ENCODE measurements at regions not wholly inside any gene's neighbourhood (a gene's known extent, or its start where the extent isn't known, plus 50 kb on each side); places are given as distances from the start of the nearest gene placed in this dataset.

GRCh38 chr4:164359881-164360280, 394.1 kb upstream of the SMIM31 start:
- TF ChIP-seq, protein P1, sequence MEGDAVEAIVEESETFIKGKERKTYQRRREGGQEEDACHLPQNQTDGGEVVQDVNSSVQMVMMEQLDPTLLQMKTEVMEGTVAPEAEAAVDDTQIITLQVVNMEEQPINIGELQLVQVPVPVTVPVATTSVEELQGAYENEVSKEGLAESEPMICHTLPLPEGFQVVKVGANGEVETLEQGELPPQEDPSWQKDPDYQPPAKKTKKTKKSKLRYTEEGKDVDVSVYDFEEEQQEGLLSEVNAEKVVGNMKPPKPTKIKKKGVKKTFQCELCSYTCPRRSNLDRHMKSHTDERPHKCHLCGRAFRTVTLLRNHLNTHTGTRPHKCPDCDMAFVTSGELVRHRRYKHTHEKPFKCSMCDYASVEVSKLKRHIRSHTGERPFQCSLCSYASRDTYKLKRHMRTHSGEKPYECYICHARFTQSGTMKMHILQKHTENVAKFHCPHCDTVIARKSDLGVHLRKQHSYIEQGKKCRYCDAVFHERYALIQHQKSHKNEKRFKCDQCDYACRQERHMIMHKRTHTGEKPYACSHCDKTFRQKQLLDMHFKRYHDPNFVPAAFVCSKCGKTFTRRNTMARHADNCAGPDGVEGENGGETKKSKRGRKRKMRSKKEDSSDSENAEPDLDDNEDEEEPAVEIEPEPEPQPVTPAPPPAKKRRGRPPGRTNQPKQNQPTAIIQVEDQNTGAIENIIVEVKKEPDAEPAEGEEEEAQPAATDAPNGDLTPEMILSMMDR (conservative IDR thresholded peaks at IDR 0.05; ENCODE audit: low read length) = no peak
- TF ChIP-seq EZH2phosphoT487 (IDR thresholded peaks at IDR 0.05; ENCODE audit: borderline replicate concordance, low read depth, low read length) = no peak

Data from OCI-LY7 (cell line).